Kidney (tissue), 13 donors: ENCODE measurements at regions not wholly inside any gene's neighbourhood (a gene's known extent, or its start where the extent isn't known, plus 50 kb on each side); places are given as distances from the start of the nearest gene placed in this dataset.
A peak's percentile ranks its signal among the peaks of the same experiment; 100 is the strongest.

Experiments
- DNase-seq, 5 donors: peaks; one replicate each; pipeline ENCODE4 v3.0.0-alpha.2; 2013 to 2020
- FAIRE-seq: peaks from 2 replicates; lab custom pipeline; 2012; peaks lifted over from hg19 to GRCh38; lab: Jason Lieb, UNC
- H3K27ac ChIP-seq, 2 donors: one replicate each; pipeline ENCODE4 v1.7.0; 2013; ENCODE audit warnings: low read depth in 2 of 2, low read length in 2 of 2, inconsistent platforms in 1 of 2
- H3K27me3 ChIP-seq: one replicate; pipeline ENCODE4 v1.7.1; 2013; ENCODE audit warnings: low read length, inconsistent platforms; ENCODE audit not compliant: control insufficient read depth, insufficient read depth
- H3K36me3 ChIP-seq, 3 donors: one replicate each; pipeline versions ENCODE4 v1.7.0 to v1.7.1; 2013; ENCODE audit warnings: low read length in 3 of 3, control low read depth in 1 of 3, inconsistent platforms in 1 of 3; ENCODE audit not compliant: insufficient read depth in 3 of 3, control insufficient read depth in 2 of 3
- H3K4me1 ChIP-seq, 3 donors: one replicate each; pipeline versions ENCODE4 v1.7.0 to v1.7.1; 2013; ENCODE audit warnings: low read length in 3 of 3, inconsistent platforms in 1 of 3, low read depth in 1 of 3; ENCODE audit not compliant: control insufficient read depth in 2 of 3, insufficient read depth in 2 of 3
- H3K4me3 ChIP-seq, 3 donors: one replicate each; pipeline versions ENCODE4 v1.7.0 to v1.8.1; 2013; ENCODE audit warnings: low read length in 3 of 3, control low read depth in 1 of 3, inconsistent platforms in 1 of 3
- H3K9ac ChIP-seq, 3 donors: one replicate each; pipeline versions ENCODE4 v1.7.0 to v1.7.1; 2013; ENCODE audit warnings: low read length in 3 of 3, control low read depth in 1 of 3, inconsistent platforms in 1 of 3
- H3K9me3 ChIP-seq, 3 donors: one replicate each; pipeline versions ENCODE4 v1.7.0 to v1.7.1; 2013; ENCODE audit warnings: low read length in 3 of 3, control low read depth in 1 of 3, inconsistent platforms in 1 of 3; ENCODE audit not compliant: control insufficient read depth in 2 of 3, insufficient read depth in 1 of 3
- intact Hi-C: fragments of 100-400 bp; cut with DNase I; formaldehyde crosslinking; loops from one replicate; pipeline ENCODE4 v1.11.1; 2022
- TF ChIP-seq, protein P1 (sequence below): IDR thresholded peaks from 3 replicates; pipeline ENCODE4 v1.5.1; 2012; ENCODE audit warnings: mild to moderate bottlenecking, moderate library complexity, borderline replicate concordance; ENCODE audit not compliant: insufficient read depth; ENCODE audit errors: extremely low read depth
- donor health status: control.
- donor health status: control.
- donor health status: control.
- donor health status: control.
- donor health status: control.
- donor health status: DM: yes; HTN: yes; CAD: no.
- donor health status: Normal renal cell carcinoma (clear cell type).

DNA sequence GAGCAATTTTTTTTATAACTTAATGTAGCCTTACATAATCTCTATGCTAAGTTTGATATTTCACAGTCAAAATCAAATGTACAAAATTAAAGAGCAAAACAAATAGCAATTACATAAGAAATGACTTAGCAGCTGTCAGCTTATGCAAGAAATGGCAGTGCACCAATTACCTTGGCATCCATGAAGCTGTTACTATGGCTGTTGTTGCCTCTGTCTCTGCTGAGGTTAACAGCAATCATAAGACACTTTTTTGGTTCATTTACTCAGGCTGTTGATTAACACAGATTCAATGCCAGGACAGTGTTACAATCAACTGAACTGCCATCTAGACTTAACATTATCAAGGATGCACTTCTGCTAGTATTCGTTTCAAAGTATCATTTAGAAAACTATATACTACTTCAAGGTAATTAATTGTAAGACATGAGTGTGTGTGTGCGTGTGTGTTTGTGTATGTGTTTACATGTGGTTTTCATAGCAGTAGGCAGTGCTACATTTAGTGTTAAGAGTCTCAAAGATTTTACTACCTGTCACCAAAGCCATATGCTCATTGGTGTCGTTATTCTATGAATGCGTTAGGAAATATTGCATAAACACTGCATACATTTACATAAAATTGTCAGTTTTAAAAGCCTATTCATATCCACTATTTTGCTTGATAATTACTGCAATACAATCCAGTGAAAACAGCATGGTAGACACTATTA lies 1084.2 kb upstream of the COX7C start:
- Histone ChIP-seq H3K36me3 (no peaks in the 10 kb centered on the region), H3K9ac (no peak overlapping the region), H3K4me3 (no peak overlapping the region), H3K27me3 (no peaks in the 10 kb centered on the region), H3K9me3 (no peaks in the 10 kb centered on the region), H3K4me1 (no peaks in the 10 kb centered on the region), H3K27ac (no peak overlapping the region)
- peak in 1 of 5 donors; percentile 10 for DNase-seq
- TF ChIP-seq, protein P1, sequence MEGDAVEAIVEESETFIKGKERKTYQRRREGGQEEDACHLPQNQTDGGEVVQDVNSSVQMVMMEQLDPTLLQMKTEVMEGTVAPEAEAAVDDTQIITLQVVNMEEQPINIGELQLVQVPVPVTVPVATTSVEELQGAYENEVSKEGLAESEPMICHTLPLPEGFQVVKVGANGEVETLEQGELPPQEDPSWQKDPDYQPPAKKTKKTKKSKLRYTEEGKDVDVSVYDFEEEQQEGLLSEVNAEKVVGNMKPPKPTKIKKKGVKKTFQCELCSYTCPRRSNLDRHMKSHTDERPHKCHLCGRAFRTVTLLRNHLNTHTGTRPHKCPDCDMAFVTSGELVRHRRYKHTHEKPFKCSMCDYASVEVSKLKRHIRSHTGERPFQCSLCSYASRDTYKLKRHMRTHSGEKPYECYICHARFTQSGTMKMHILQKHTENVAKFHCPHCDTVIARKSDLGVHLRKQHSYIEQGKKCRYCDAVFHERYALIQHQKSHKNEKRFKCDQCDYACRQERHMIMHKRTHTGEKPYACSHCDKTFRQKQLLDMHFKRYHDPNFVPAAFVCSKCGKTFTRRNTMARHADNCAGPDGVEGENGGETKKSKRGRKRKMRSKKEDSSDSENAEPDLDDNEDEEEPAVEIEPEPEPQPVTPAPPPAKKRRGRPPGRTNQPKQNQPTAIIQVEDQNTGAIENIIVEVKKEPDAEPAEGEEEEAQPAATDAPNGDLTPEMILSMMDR: no peak
- FAIRE-seq: no peak
- intact Hi-C loops: no loop called here

DNA sequence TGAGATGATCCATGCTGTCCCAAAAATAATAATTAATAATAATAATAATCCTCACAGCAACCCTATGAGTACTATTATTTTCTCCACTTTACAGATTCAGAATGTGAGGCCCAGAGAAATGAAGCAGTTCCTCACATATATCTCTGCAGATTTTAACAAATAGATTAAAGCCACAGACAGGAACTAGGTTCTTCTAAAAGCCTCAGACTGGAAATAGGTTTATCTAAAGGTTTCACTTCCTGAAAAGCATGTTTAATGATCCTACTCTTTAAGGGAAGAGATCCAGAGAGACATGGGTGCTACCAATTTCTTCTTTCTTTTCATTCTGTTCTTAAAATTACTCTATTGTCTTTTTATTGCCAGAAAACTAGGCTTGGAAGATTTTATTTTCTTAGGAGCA lies 1079.4 kb upstream of the COX7C start:
- no peak for DNase-seq
- no peaks in the 10 kb centered on the region for H3K36me3 ChIP-seq
- no peaks in the 10 kb centered on the region for H3K9me3 ChIP-seq
- no peaks in the 10 kb centered on the region for H3K27me3 ChIP-seq
- no peaks in the 10 kb centered on the region for H3K4me1 ChIP-seq
- H3K9ac ChIP-seq: no peak overlapping the region
- TF ChIP-seq, protein P1: no peak
- intact Hi-C loops: no loop called here
- no peak for FAIRE-seq
- no peak overlapping the region for H3K27ac ChIP-seq
- H3K4me3 ChIP-seq: no peak overlapping the region

DNA sequence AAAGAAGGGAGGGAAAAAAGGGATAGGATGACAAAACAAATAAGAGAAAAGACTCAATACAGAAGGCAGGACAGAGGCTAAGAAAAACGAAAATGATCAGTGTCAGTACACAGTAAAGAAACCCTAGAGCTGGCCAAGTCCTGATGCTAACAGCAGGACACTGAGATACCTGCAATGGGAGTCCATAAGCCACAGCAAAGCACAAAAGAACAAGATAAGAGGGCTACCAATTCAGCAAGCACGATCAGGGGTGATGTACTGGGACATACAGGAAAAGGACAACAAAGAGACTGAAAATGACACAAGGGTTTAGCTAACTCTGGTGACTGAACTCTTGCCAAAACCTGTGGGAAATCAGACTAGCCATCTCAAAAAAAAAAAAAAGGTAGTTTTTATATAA lies 1072.6 kb upstream of the COX7C start:
- no peaks in the 10 kb centered on the region for H3K36me3 ChIP-seq
- FAIRE-seq (no peak), DNase-seq (no peak)
- no peak overlapping the region for H3K27ac ChIP-seq
- H3K27me3 ChIP-seq: no peaks in the 10 kb centered on the region
- no peaks in the 10 kb centered on the region for H3K4me1 ChIP-seq
- no peaks in the 10 kb centered on the region for H3K9me3 ChIP-seq
- intact Hi-C loops: no loop called here
- no peak overlapping the region for H3K4me3 ChIP-seq
- H3K9ac ChIP-seq: no peak overlapping the region
- TF ChIP-seq, protein P1: no peak
